ENCODE measurements at regions not wholly inside any gene's neighbourhood (a gene's known extent, or its start where the extent isn't known, plus 50 kb on each side); places are given as distances from the start of the nearest gene placed in this dataset.

DNA sequence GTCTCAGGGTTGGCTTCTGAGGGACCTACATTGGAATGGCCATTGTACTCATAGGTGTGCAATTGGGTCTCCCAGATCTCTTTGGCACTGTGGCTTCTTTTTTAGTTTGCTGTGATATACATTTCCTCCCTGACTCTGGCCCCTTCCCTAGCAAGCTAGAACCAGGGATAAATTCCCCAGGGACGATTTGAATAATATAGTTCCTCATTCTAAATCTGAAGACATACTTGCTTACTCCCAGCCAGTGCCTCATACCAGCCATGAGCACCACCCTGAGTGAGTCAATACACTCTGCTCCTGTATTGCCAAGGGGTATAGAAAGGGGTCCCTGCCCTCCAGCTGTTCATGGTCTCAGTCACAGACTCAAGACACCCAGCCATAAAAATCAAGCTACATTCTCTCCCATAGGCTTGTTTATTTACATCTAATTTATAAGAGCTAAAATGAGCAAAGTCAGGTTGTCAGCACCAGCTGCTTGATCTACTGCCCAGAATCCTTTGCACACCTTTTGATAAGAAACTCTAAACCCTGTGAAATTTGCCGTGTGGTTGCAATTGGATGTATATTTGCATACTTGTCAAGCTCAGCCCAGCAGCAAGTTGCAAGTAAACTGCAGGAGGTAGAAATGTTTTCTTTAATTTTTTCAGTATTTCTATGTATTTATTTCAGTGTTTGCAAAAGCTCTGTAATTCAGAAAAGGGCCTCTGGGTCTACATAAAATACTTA lies 219.9 kb upstream of the IRX1 start:
- no peak overlapping the region for H3K4me3 ChIP-seq (ENCODE audit: low read depth in 1 of 2, low read length in 2 of 2)
- peaks cover 14 to 17% of the 10 kb centered on the region in 2 donors for H3K9me3 ChIP-seq (ENCODE audit: control insufficient read depth in 1 of 2, low read length in 2 of 2)
- H3K4me1 ChIP-seq (ENCODE audit: control insufficient read depth in 1 of 2, insufficient read depth in 2 of 2, low read length in 2 of 2) = no peaks in the 10 kb centered on the region
- no peaks in the 10 kb centered on the region for H3K36me3 ChIP-seq (ENCODE audit: control insufficient read depth in 1 of 2, insufficient read depth in 2 of 2, low read length in 2 of 2)
- H3K27me3 ChIP-seq (ENCODE audit: control insufficient read depth in 1 of 2, insufficient read depth in 2 of 2, low read length in 2 of 2) = no peaks in the 10 kb centered on the region
- no peak overlapping the region for H3K27ac ChIP-seq (ENCODE audit: low read depth, low read length)
- no peak overlapping the region for H3K9ac ChIP-seq (ENCODE audit: low read depth in 1 of 2, low read length in 2 of 2)

DNA sequence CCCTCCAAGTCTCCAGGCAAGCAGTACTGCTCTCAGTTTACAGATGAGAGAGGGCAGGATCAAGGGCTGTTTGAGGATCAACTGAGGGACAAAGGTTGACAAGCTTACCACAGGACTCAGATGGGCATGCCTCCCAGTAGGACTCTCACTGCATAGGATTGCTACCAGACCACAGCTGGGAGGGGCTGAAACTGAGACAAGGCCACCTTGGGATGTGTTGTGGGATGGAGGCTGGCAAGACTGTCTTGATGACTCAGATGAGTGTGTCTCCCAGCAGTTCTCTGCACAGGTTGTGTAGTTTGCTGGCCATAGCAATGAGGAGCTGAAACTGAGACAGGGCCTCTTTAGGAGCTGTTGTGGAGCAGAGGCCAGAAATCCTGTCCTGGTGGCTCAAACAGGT lies 222.2 kb upstream of the IRX1 start:
- Histone ChIP-seq H3K9me3 (ENCODE audit: control insufficient read depth in 1 of 2, low read length in 2 of 2) (peaks cover 14 to 25% of the 10 kb centered on the region in 2 donors), H3K9ac (ENCODE audit: low read depth in 1 of 2, low read length in 2 of 2) (no peak overlapping the region)

DNA sequence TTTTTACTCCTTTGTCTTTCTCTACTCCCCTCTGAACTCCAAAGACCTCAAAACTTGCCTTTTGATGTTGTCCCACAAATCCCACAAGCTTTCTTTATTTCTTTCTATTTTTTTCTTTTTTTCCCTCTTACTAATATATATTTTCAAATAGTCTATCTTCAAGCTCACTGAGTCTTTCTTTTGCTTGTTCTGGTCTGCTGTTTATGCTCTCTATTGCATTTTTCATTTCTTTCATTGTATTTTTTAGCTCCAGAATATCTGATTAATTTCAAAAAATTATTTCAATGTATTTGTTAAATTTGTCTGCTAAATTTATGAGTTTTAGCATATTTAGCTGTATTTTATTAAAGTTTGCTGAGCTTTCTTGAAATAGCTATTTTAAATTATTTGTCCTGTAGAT lies 223.3 kb upstream of the IRX1 start:
- H3K36me3 ChIP-seq (ENCODE audit: control insufficient read depth in 1 of 2, insufficient read depth in 2 of 2, low read length in 2 of 2) = no peaks in the 10 kb centered on the region
- no peaks in the 10 kb centered on the region for H3K27me3 ChIP-seq (ENCODE audit: control insufficient read depth in 1 of 2, insufficient read depth in 2 of 2, low read length in 2 of 2)
- no peak overlapping the region for H3K9ac ChIP-seq (ENCODE audit: low read depth in 1 of 2, low read length in 2 of 2)
- H3K27ac ChIP-seq (ENCODE audit: low read depth, low read length) = no peak overlapping the region
- H3K4me1 ChIP-seq (ENCODE audit: control insufficient read depth in 1 of 2, insufficient read depth in 2 of 2, low read length in 2 of 2) = no peaks in the 10 kb centered on the region
- H3K9me3 ChIP-seq (ENCODE audit: control insufficient read depth in 1 of 2, low read length in 2 of 2) = peaks cover 14 to 25% of the 10 kb centered on the region in 2 donors
- H3K4me3 ChIP-seq (ENCODE audit: low read depth in 1 of 2, low read length in 2 of 2) = no peak overlapping the region

More for the DNA sequence above, 222.2 kb upstream of the IRX1 start:
- H3K27me3 ChIP-seq (ENCODE audit: control insufficient read depth in 1 of 2, insufficient read depth in 2 of 2, low read length in 2 of 2) = no peaks in the 10 kb centered on the region
- H3K4me1 ChIP-seq (ENCODE audit: control insufficient read depth in 1 of 2, insufficient read depth in 2 of 2, low read length in 2 of 2) = no peaks in the 10 kb centered on the region
- H3K4me3 ChIP-seq (ENCODE audit: low read depth in 1 of 2, low read length in 2 of 2) = no peak overlapping the region
- H3K36me3 ChIP-seq (ENCODE audit: control insufficient read depth in 1 of 2, insufficient read depth in 2 of 2, low read length in 2 of 2) = no peaks in the 10 kb centered on the region
- H3K27ac ChIP-seq (ENCODE audit: low read depth, low read length) = no peak overlapping the region

DNA sequence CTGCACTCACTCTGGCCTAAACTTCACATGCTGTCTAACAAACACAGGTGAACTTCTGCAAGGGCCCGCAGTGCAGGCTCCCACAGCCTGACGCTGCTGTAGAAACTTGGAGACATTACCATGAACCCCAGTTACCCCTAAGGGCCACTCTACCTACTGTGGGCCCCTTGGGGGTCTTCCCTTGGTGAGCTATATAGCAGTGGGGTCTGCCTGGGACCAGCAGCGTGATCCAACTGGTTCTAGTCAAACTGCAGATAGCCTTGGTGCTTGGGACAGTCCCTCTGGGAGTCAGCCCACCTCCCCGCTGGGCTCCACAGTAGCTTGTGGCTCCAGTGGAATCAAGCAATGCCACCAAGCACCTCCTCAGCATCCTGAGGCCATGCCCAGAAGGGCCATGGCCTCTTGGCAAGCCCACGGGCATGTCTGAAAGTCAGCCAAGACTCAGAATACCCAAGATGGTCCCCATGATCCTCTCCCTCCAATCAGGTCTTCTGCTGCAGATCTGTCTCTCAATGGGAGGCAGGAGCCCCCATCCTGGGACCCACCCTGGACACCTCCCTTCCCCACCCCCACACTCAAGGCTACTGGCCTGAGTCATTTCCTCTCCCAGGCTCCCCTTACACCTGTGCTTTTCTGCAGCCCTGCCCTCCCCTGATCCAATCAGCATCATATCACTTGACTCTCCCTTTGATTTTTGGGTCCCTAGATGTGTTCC lies 230.0 kb upstream of the IRX1 start:
- H3K4me3 ChIP-seq (ENCODE audit: low read depth in 1 of 2, low read length in 2 of 2) = no peak overlapping the region
- H3K4me1 ChIP-seq (ENCODE audit: control insufficient read depth in 1 of 2, insufficient read depth in 2 of 2, low read length in 2 of 2) = no peaks in the 10 kb centered on the region
- no peak overlapping the region for H3K27ac ChIP-seq (ENCODE audit: low read depth, low read length)
- peaks cover 0 to 8% of the 10 kb centered on the region in 2 donors for H3K9me3 ChIP-seq (ENCODE audit: control insufficient read depth in 1 of 2, low read length in 2 of 2)
- H3K27me3 ChIP-seq (ENCODE audit: control insufficient read depth in 1 of 2, insufficient read depth in 2 of 2, low read length in 2 of 2) = no peaks in the 10 kb centered on the region
- H3K36me3 ChIP-seq (ENCODE audit: control insufficient read depth in 1 of 2, insufficient read depth in 2 of 2, low read length in 2 of 2) = no peaks in the 10 kb centered on the region
- H3K9ac ChIP-seq (ENCODE audit: low read depth in 1 of 2, low read length in 2 of 2) = no peak overlapping the region

DNA sequence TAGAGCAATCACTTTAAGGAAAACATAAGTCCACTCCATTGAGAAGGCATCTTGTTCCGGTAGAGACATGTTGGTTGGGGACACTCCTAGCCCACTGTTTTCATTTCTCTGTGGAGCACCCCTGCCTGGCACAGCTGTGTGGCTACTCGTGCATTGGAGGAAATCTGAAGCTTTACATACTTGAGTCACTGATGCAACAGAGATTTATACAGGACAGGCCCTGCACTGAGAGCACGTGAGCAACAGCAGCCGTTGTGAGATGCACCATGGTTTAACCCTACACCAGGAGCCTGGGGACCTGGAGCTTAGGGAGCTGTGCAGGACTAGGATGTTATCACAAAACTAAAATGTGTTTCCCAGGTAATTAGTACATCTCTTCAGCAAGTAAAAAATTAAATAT lies 230.7 kb upstream of the IRX1 start:
- Histone ChIP-seq H3K27ac (ENCODE audit: low read depth, low read length) (no peak overlapping the region), H3K9me3 (ENCODE audit: control insufficient read depth in 1 of 2, low read length in 2 of 2) (peaks cover 0 to 8% of the 10 kb centered on the region in 2 donors), H3K4me3 (ENCODE audit: low read depth in 1 of 2, low read length in 2 of 2) (no peak overlapping the region), H3K9ac (ENCODE audit: low read depth in 1 of 2, low read length in 2 of 2) (no peak overlapping the region), H3K27me3 (ENCODE audit: control insufficient read depth in 1 of 2, insufficient read depth in 2 of 2, low read length in 2 of 2) (no peaks in the 10 kb centered on the region), H3K36me3 (ENCODE audit: control insufficient read depth in 1 of 2, insufficient read depth in 2 of 2, low read length in 2 of 2) (no peaks in the 10 kb centered on the region), H3K4me1 (ENCODE audit: control insufficient read depth in 1 of 2, insufficient read depth in 2 of 2, low read length in 2 of 2) (no peaks in the 10 kb centered on the region)

DNA sequence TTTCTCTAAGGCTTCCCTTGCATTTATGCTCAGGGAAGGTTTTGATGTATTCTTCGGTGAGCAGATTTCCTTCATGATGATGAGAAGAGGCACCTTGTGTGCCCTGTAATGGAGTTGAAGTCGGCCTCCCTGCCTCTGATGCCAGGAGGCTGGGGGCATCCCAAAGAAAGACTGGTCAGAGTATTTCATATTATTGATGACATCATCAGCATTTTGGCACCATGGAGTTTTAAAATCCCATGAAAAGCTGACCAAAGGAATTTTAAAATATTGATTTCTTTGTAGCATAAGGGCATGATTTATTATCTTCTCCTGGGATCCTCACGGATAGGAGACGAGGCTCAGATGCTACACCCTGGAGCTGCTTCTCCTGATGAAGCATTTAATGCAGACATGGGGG lies 231.2 kb upstream of the IRX1 start:
- no peak overlapping the region for H3K9ac ChIP-seq (ENCODE audit: low read depth in 1 of 2, low read length in 2 of 2)
- H3K27ac ChIP-seq (ENCODE audit: low read depth, low read length) = no peak overlapping the region
- H3K36me3 ChIP-seq (ENCODE audit: control insufficient read depth in 1 of 2, insufficient read depth in 2 of 2, low read length in 2 of 2) = no peaks in the 10 kb centered on the region
- no peaks in the 10 kb centered on the region for H3K27me3 ChIP-seq (ENCODE audit: control insufficient read depth in 1 of 2, insufficient read depth in 2 of 2, low read length in 2 of 2)
- H3K9me3 ChIP-seq (ENCODE audit: control insufficient read depth in 1 of 2, low read length in 2 of 2) = peaks cover 0 to 7% of the 10 kb centered on the region in 2 donors
- no peak overlapping the region for H3K4me3 ChIP-seq (ENCODE audit: low read depth in 1 of 2, low read length in 2 of 2)
- H3K4me1 ChIP-seq (ENCODE audit: control insufficient read depth in 1 of 2, insufficient read depth in 2 of 2, low read length in 2 of 2) = no peaks in the 10 kb centered on the region

DNA sequence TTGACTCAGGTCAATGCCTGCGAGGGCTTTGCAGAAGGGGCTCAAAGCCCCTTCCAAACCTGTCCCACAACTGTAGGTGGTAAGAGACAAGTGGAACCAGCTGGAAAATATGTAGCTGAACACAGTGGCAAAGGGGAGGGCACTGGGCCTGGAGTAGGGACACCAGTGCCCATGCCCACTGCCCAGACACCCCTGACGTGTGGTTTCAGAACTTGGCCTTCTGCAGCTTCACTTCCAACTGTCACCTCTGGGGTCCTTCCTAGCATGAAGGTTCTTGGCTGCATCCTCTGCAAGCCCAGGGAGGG lies 233.1 kb upstream of the IRX1 start:
- Histone ChIP-seq H3K9me3 (ENCODE audit: control insufficient read depth in 1 of 2, low read length in 2 of 2) (no peaks in the 10 kb centered on the region), H3K27me3 (ENCODE audit: control insufficient read depth in 1 of 2, insufficient read depth in 2 of 2, low read length in 2 of 2) (no peaks in the 10 kb centered on the region), H3K9ac (ENCODE audit: low read depth in 1 of 2, low read length in 2 of 2) (no peak overlapping the region), H3K4me3 (ENCODE audit: low read depth in 1 of 2, low read length in 2 of 2) (no peak overlapping the region), H3K4me1 (ENCODE audit: control insufficient read depth in 1 of 2, insufficient read depth in 2 of 2, low read length in 2 of 2) (no peaks in the 10 kb centered on the region), H3K27ac (ENCODE audit: low read depth, low read length) (no peak overlapping the region), H3K36me3 (ENCODE audit: control insufficient read depth in 1 of 2, insufficient read depth in 2 of 2, low read length in 2 of 2) (no peaks in the 10 kb centered on the region)

DNA sequence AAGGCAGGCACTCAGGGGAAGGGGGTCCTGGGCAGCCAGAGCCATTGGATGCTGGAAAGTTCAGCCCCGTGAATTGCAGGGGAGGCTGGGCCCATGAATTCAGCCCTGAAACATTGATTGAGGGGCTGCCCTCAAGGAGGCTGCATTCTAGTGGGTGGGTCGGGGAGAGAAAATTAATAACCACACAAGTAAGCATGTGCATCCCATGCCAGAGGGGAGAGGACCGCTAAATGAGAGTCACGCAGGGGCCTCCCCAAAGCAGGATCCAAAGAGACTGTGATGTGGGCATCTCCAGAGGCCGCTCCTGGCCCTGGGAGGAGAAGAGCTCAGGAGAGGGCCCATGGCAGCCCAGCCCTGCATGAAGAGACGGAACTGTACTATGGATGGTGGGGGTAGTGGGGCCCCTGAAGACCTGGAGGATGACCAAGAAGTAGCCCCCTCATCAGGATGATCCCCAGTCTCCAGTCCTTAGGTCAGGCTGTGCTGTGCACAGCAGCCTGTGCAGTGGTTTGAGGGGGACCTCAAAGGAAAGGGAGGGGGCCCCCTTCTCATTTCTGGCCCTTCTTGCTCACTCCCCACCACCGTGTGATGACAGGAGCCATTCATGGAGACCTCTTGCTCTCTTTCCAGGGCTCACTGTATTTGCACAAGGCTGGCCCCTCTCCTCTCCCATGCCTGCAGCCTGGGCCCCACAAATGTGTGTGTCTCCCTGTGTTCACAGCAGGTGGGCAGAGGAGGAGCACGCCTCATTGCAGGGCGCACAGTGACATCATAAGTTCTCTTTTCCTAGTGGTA lies 233.6 kb upstream of the IRX1 start:
- H3K4me1 ChIP-seq (ENCODE audit: control insufficient read depth in 1 of 2, insufficient read depth in 2 of 2, low read length in 2 of 2) = no peaks in the 10 kb centered on the region
- no peak overlapping the region for H3K27ac ChIP-seq (ENCODE audit: low read depth, low read length)
- H3K27me3 ChIP-seq (ENCODE audit: control insufficient read depth in 1 of 2, insufficient read depth in 2 of 2, low read length in 2 of 2) = no peaks in the 10 kb centered on the region
- no peaks in the 10 kb centered on the region for H3K9me3 ChIP-seq (ENCODE audit: control insufficient read depth in 1 of 2, low read length in 2 of 2)
- no peak overlapping the region for H3K4me3 ChIP-seq (ENCODE audit: low read depth in 1 of 2, low read length in 2 of 2)
- H3K36me3 ChIP-seq (ENCODE audit: control insufficient read depth in 1 of 2, insufficient read depth in 2 of 2, low read length in 2 of 2) = no peaks in the 10 kb centered on the region
- no peak overlapping the region for H3K9ac ChIP-seq (ENCODE audit: low read depth in 1 of 2, low read length in 2 of 2)

DNA sequence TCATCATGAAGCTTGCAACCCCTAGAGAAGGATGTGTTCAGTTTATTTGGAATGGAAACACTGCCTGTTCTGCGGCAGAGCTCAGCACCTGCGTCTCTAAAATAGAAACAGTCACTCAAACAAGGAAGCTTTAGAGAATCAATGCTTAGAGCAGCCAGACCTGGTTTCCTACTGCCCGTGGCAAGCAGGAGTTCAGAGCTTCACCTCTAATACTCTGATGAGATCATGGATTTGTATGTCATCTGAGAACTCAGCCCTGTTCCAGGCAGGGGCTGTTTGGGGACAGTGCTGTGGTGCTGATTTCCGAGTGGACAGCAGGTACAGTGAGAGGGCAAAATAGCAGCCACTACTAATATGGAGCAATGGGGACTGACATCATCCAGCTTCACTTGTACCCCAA lies 236.0 kb upstream of the IRX1 start:
- Histone ChIP-seq H3K9me3 (ENCODE audit: control insufficient read depth in 1 of 2, low read length in 2 of 2) (no peaks in the 10 kb centered on the region), H3K9ac (ENCODE audit: low read depth in 1 of 2, low read length in 2 of 2) (no peak overlapping the region), H3K4me1 (ENCODE audit: control insufficient read depth in 1 of 2, insufficient read depth in 2 of 2, low read length in 2 of 2) (no peaks in the 10 kb centered on the region), H3K27ac (ENCODE audit: low read depth, low read length) (no peak overlapping the region), H3K36me3 (ENCODE audit: control insufficient read depth in 1 of 2, insufficient read depth in 2 of 2, low read length in 2 of 2) (no peaks in the 10 kb centered on the region), H3K27me3 (ENCODE audit: control insufficient read depth in 1 of 2, insufficient read depth in 2 of 2, low read length in 2 of 2) (no peaks in the 10 kb centered on the region), H3K4me3 (ENCODE audit: low read depth in 1 of 2, low read length in 2 of 2) (no peak overlapping the region)

DNA sequence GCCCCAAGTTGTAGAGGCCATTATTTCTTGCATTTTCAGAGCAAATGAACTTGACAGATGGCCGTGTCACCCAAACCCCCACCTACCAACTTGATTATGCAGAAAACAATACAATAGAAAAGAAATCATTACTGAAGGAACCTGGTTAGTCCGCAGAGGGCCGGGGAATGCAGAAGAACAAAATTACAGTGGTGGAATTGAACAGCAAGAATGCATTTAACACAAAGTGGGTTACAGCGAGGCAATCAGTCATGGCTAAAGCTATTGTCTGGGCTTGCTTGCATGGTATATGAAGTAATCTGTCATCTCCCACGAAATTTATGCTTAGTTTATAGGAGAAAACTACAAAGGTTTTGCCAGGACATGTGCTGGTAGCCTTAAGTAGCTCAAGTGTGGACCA lies 238.3 kb upstream of the IRX1 start:
- Histone ChIP-seq H3K36me3 (ENCODE audit: control insufficient read depth in 1 of 2, insufficient read depth in 2 of 2, low read length in 2 of 2) (no peaks in the 10 kb centered on the region), H3K4me1 (ENCODE audit: control insufficient read depth in 1 of 2, insufficient read depth in 2 of 2, low read length in 2 of 2) (no peaks in the 10 kb centered on the region), H3K9me3 (ENCODE audit: control insufficient read depth in 1 of 2, low read length in 2 of 2) (no peaks in the 10 kb centered on the region), H3K27me3 (ENCODE audit: control insufficient read depth in 1 of 2, insufficient read depth in 2 of 2, low read length in 2 of 2) (no peaks in the 10 kb centered on the region), H3K4me3 (ENCODE audit: low read depth in 1 of 2, low read length in 2 of 2) (no peak overlapping the region), H3K27ac (ENCODE audit: low read depth, low read length) (no peak overlapping the region), H3K9ac (ENCODE audit: low read depth in 1 of 2, low read length in 2 of 2) (no peak overlapping the region)
